GM21526 (cell line): ENCODE measurements at regions not wholly inside any gene's neighbourhood (a gene's known extent, or its start where the extent isn't known, plus 50 kb on each side); places are given as distances from the start of the nearest gene placed in this dataset.

ENCODE experiments used
- ATAC-seq: cut with Tn5 transposase; IDR thresholded peaks from one replicate; pipeline ENCODE4 v1.9.1; 2021; ENCODE audit warnings: moderate library complexity; ENCODE audit not compliant: unreplicated experiment, low FRiP score

DNA sequence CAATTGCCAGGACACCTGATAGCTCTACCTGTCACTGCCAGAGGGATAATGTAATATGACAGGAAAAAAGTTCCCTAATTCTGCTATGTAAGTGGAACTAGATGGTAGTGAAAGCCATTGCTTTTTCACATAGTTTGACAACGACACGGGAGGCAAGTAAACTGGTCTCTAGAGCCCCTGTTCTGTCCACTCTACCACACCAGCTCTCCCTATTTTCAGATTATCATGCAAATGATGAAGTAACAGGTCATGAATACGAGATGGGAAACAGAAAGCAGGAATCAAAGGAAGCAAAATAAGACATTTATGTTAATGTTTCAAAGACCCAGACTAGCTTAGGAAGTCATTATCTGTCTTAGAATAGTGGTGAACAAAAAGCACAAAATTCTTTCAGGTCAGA, 56.2 kb downstream of the TAF11L14 start:
- no peak for ATAC-seq

GRCh38 chr5:17691762-17692161, 57.5 kb downstream of the TAF11L14 start:
- no peak for ATAC-seq

- ATAC-seq, result no peak
Measured at GRCh38 chr5:17694371-17694770, 60.1 kb downstream of the TAF11L14 start.

GRCh38 chr5:17694914-17695313, 60.7 kb downstream of the TAF11L14 start:
- no peak for ATAC-seq

DNA sequence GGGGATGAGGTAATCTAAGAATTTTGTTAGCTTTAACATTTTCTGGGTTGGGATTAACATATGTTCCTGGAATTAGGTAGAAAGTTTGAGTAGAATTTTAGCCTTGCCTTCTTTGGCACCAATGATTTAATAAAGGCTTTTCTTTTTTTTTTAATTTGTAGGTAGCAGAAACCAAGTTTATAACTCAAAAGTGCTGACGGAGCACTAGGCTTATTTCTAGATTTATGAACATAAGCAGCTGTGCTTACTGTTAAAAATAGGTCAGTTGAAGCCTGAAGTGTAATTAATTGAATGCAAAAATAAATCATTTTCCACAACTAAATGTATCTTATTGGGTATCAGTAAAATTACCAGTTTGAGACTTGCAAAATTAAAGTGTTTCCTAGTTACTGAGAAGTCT, 62.4 kb downstream of the TAF11L14 start:
- no peak for ATAC-seq

- no peak for ATAC-seq
Measured at GRCh38 chr5:17697671-17698070, 63.4 kb downstream of the TAF11L14 start.

DNA sequence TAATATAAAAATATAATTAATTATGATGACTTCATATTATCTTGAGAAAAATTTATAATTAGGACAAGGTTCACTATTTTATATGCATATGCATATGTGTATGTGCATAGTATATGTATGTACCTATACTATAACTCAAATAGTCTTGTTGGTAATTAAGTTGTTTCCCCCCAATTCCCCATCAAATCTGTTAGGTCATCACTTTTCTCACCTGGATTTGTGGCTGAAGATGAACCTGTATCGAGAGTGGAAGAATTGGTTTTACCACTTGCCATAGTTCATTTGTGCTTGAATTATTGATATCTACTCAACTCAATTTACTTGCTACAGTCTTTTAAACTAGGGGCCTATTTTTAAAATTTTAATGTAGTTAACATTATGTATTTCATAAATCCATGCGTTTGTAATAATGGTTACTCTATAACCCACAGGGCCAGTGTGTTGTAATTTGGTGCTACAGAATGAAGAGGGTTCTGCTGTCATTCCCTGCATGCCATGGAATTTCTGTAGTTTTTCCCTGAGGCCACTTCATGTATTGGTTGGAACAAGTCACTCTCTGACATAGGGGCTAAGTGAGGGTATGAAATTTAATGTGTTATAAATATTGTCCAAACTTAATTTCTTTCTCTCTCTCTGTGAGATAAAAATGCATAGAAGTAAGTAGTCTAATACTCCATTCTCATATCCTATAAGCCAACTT, 74.9 kb downstream of the TAF11L14 start:
- ATAC-seq, result no peak

- ATAC-seq, result no peak
Measured at GRCh38 chr5:17713301-17713700, 79.0 kb downstream of the TAF11L14 start.

- no peak for ATAC-seq
Measured at GRCh38 chr5:17714186-17714585, 79.9 kb downstream of the TAF11L14 start.

GRCh38 chr5:17719592-17719991, 85.3 kb downstream of the TAF11L14 start:
- ATAC-seq, result no peak

DNA sequence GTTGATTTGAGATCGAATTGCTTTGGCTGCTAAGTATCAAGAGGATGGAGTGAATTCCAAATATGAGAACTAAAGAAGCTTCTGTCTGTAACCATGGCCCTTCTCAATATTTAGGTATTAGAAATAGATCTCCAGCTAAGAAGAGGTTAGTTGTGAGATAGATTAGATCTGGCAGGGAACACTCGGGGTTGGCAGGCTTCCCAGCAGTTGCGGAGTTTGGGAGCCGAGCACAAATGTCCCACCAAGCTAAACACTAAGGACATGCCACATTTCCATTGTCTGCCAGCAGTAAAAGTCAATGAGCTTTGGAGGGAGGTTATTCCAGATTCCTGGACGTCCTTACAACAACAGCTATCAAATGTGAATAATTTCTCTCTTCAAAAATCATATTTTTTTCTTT, 85.8 kb downstream of the TAF11L14 start:
- no peak for ATAC-seq

DNA sequence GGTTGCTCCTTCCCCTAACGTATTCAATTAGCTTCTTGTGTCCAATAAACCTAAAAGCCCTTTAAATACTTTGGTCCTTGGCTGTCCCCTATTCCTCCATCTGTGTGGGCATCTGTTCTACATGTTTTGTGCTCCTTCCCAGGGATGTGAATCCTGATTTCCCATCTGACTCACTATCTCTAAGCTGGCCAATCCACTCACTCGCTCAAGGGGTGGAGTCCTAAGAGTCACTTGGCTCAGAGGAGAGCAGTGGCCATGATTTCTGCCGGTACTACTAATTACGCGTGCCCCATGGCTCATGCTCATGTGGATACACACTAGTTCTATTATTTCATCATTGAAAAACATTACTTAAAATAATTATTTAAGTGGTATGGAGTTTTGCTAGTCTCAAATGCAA, 89.6 kb downstream of the TAF11L14 start:
- no peak for ATAC-seq

GRCh38 chr5:17727098-17727497, 92.8 kb downstream of the TAF11L14 start:
- ATAC-seq, result no peak

- no peak for ATAC-seq
Measured at GRCh38 chr5:17730421-17730820, 96.2 kb downstream of the TAF11L14 start.

DNA sequence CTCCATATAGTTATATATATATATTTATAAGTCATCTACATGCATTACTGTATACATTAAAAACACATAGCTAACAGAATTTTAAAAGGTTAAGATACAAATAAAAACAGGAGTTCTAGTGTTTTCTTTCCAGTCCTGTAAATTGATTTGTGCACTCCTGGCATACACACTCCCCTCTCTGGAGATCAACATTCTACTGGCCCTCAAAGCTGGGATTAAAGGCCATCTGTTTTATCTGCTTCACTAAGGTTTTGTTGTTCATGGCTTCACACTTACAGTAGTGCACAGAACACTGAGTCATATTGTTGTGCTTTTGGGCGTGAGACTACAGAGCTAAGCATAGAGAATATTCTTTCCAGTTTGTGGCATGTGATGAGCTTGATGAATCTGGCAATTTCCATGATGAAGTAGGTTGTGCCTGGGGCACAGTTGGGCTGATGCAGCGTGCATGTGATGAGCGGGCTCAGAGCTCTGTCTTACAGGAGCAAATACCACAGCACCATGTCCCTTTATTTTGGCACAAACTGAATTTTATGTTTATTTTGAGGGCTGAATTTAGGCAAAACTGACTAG, 98.2 kb downstream of the TAF11L14 start:
- no peak for ATAC-seq

DNA sequence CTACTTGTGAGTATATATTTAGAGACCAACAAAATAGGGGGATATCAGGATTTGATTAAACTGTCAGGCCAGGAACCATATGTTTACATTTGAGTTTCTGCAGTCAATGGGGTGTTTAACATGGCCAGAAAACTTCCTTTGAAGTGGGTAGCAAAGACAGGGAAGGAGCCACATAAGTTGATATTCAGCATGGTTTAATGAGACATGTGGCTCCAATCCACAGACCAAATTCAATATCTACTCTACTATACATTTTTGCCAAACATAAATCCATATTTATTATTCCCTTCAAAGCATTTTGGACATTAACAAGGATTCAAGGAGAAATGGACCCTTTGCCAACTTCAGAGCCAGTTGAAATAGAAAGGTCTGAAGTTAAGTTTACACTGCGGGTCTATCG, 99.8 kb downstream of the TAF11L14 start:
- ATAC-seq, result no peak

GRCh38 chr5:17735761-17736160, 101.5 kb downstream of the TAF11L14 start:
- no peak for ATAC-seq

DNA sequence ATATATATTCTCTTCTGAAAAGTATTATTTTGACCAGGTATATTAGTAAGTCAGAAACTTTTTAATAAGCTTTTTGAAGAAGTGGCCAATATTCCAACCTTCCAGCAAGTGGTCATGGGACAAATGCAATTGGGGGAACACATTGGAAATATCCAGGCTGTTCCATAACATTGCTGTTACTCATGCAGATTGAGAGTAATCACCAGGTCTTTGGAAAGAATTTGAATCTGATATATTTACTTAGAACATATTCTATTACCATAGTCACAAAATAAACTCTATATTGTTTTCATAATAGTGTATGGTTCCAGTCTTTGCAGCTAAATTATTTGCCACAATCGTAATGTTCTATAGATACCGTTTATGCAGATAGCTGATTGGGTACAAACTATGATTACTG, 102.8 kb downstream of the TAF11L14 start:
- ATAC-seq, result no peak

- ATAC-seq, result no peak
Measured at GRCh38 chr5:17738446-17738845, 104.2 kb downstream of the TAF11L14 start.

DNA sequence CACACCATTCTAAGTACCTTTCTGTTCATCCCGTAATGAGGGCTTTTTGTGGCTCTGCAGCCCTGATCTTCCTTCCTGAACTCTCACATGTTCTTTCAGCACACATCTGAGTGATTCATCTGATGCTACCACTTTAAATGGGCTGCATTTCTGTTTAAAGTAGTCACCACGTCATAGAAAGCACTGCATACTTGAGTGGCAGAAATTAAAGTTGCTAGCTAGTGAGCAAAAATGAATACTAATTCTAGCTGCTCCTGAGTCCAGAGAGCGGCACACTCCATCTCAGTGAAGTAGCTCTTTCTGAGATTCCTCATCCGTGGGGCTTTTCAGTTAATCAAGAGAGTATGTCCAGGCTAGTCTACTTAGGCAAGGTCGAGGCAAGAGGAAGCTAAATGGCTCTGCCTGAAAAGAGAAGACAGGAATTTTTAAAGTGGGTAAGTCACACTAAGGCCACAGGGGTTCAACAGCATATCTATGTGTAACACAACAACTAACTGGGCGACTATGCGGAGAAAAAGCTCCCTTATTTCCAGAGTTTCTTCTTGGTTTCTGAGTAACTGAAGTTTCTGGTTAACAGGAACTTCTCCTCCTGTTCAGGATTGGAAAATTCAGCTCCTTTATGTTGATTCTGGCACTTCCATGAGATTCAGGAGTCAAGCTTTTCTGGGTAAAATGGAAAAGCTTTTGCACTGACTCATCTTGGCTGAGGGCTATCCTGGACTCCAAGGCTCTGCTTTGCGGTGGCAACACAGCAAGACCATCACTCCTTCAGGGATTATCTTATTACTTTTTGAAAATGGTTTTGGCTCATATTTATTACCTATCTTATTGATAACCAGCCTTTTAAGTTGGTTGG, 109.5 kb downstream of the TAF11L14 start:
- no peak for ATAC-seq

- no peak for ATAC-seq
Measured at GRCh38 chr5:17748201-17748600, 113.9 kb downstream of the TAF11L14 start.

DNA sequence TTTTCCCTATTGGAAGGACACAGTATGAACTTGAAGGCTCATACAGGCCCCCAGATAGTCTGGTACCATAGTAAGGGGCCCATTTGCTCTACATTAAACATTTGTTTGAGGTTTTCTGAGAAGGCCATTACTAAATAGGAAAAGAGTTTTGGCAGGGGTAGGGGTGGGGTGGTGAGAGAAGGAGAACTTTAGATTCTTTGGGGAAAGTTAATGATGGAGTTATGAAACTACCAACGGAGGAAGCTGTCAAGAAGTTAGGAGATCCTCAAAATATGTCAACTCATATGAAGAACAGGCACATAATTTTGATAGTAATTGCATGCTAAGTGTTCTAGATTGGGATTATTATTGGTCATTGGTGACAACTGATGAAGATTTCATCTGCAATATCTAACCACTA, 114.7 kb downstream of the TAF11L14 start:
- no peak for ATAC-seq
